ENCODE measurements at regions not wholly inside any gene's neighbourhood (a gene's known extent, or its start where the extent isn't known, plus 50 kb on each side); places are given as distances from the start of the nearest gene placed in this dataset.

- POLR2A ChIA-PET (ENCODE audit: partially characterized antibody) = no interaction called here
- FAIRE-seq (no peak), DNase-seq (ENCODE audit: low read depth in 1 of 2, low spot score in 2 of 2) (no peak)
Observed at GRCh38 chr13:57531256-57531655, 100.3 kb upstream of the PCDH17 start.

More at GRCh38 chr13:57531256-57531655, 100.3 kb upstream of the PCDH17 start:
- Histone ChIP-seq H3K79me1 (ENCODE audit: low read depth, low read length) (no peaks in the 10 kb centered on the region), H3K14ac (ENCODE audit: insufficient read length) (no peak overlapping the region), H3K27ac (ENCODE audit: low read depth, low read length) (no peak overlapping the region), H3K27me3 (replicated peaks in 1 of 4; ENCODE audit: control insufficient read depth in 3 of 4, extremely low read depth in 1 of 4, insufficient read depth in 3 of 4, low read length in 3 of 4) (no peaks in the 10 kb centered on the region), H2BK15ac (ENCODE audit: low read length) (no peak overlapping the region), H4K8ac (ENCODE audit: extremely low read depth, insufficient read depth, low read length) (no peak overlapping the region), H4K20me1 (replicated peaks in 1 of 2; ENCODE audit: control insufficient read depth in 1 of 2, insufficient read depth in 2 of 2, low read length in 2 of 2) (no peaks in the 10 kb centered on the region), H2AFZ (ENCODE audit: low read length) (no peak overlapping the region), H3K4me1 (replicated peaks in 1 of 4; ENCODE audit: control insufficient read depth in 3 of 4, insufficient read depth in 4 of 4, low read length in 3 of 4) (no peaks in the 10 kb centered on the region), H3K4ac (replicated peaks; ENCODE audit: insufficient read length, low read depth, low read length) (no peak overlapping the region), H2BK20ac (ENCODE audit: low read length) (no peak overlapping the region), H4K91ac (replicated peaks; ENCODE audit: insufficient read length, low read length) (no peak overlapping the region), H3K79me2 (ENCODE audit: control insufficient read depth in 1 of 2, insufficient read depth in 2 of 2, low read length in 2 of 2) (no peaks in the 10 kb centered on the region), H2BK120ac (replicated peaks; ENCODE audit: low read depth, low read length) (no peak overlapping the region), H3K4me2 (ENCODE audit: insufficient read depth in 1 of 2, low read depth in 2 of 2, low read length in 2 of 2) (no peak overlapping the region), H3K4me3 (ENCODE audit: extremely low read depth in 1 of 4, insufficient read depth in 2 of 4, low read depth in 3 of 4, low read length in 4 of 4) (no peak overlapping the region), H3K9ac (replicated peaks in 1 of 4; ENCODE audit: extremely low read depth in 1 of 4, low read depth in 3 of 4, low read length in 3 of 4) (no peak overlapping the region), H2BK12ac (ENCODE audit: low read depth, low read length) (no peak overlapping the region), H3K36me3 (ENCODE audit: control insufficient read depth in 2 of 4, insufficient read depth in 4 of 4, low read length in 3 of 4) (no peaks in the 10 kb centered on the region; a peak in 1 of 8 replicates), H3K23me2 (ENCODE audit: low read depth, low read length) (no peaks in the 10 kb centered on the region), H2AK5ac (ENCODE audit: low read depth, low read length) (no peak overlapping the region), H3K56ac (replicated peaks; ENCODE audit: insufficient read length, low read depth, low read length) (no peak overlapping the region), H3K9me3 (ENCODE audit: insufficient read depth in 2 of 2, low read depth in 1 of 2, low read length in 1 of 2) (peaks cover 0 to 2% of the 10 kb centered on the region in 2 experiments; a peak in 1 of 4 replicates), H3K18ac (ENCODE audit: extremely low read depth, low read length) (no peak overlapping the region), H2BK5ac (ENCODE audit: low read depth, low read length) (no peak overlapping the region), H4K5ac (ENCODE audit: insufficient read length, low read depth, low read length) (no peak overlapping the region), H3K23ac (ENCODE audit: insufficient read length) (no peak overlapping the region)
- CTCF ChIA-PET (ENCODE audit: partially characterized antibody) = no interaction called here
- TF ChIP-seq SUZ12 (IDR thresholded peaks at IDR 0.05; ENCODE audit: low read length) (no peak), MAFK (IDR thresholded peaks at IDR 0.05; ENCODE audit: low read depth, low read length) (no peak), GTF2F1 (IDR thresholded peaks at IDR 0.05; ENCODE audit: borderline replicate concordance, low read depth, low read length) (no peak), TCF12 (IDR thresholded peaks at IDR 0.05; ENCODE audit: low read depth, low read length) (no peak), CHD1 (IDR thresholded peaks at IDR 0.05; ENCODE audit: low read depth, low read length) (no peak)

Data from H1 (cell line).